HUES48 (cell line): ENCODE measurements at regions not wholly inside any gene's neighbourhood (a gene's known extent, or its start where the extent isn't known, plus 50 kb on each side); places are given as distances from the start of the nearest gene placed in this dataset.

Experiments
- H3K27ac ChIP-seq: one replicate; pipeline ENCODE4 v1.7.0; 2013; ENCODE audit warnings: low read depth, low read length, inconsistent platforms
- H3K27me3 ChIP-seq: 2 replicates; pipeline ENCODE4 v1.6.1; 2013; ENCODE audit warnings: mild to moderate bottlenecking, low read length; ENCODE audit not compliant: control insufficient read depth, insufficient read depth
- H3K36me3 ChIP-seq: 2 replicates; pipeline ENCODE4 v1.6.1; 2013; ENCODE audit warnings: low read length; ENCODE audit not compliant: control insufficient read depth, insufficient read depth
- H3K4me1 ChIP-seq: 2 replicates; pipeline ENCODE4 v1.6.1; 2013; ENCODE audit warnings: mild to moderate bottlenecking, low read length; ENCODE audit not compliant: control insufficient read depth, insufficient read depth
- H3K4me3 ChIP-seq: 2 replicates; pipeline ENCODE4 v1.5.1; 2013; ENCODE audit warnings: mild to moderate bottlenecking, low read depth, low read length
- H3K9ac ChIP-seq: 2 replicates; pipeline ENCODE4 v1.6.1; 2013; ENCODE audit warnings: mild to moderate bottlenecking, low read depth, low read length, moderate library complexity
- H3K9me3 ChIP-seq: 2 replicates; pipeline ENCODE4 v1.6.1; 2013; ENCODE audit warnings: low read length; ENCODE audit not compliant: control insufficient read depth, insufficient read depth

GRCh38 chr22:48192071-48192470 is 1429.6 kb downstream of the TBC1D22A start:
- peaks cover 4% of the 10 kb centered on the region; the same call in 1 of the 2 replicates for H3K4me1 ChIP-seq
- H3K9ac ChIP-seq = no peak overlapping the region
- H3K27me3 ChIP-seq = no peaks in the 10 kb centered on the region
- no peaks in the 10 kb centered on the region for H3K36me3 ChIP-seq
- H3K27ac ChIP-seq = no peak overlapping the region
- H3K4me3 ChIP-seq = no peak overlapping the region
- no peaks in the 10 kb centered on the region for H3K9me3 ChIP-seq

- no peaks in the 10 kb centered on the region for H3K36me3 ChIP-seq
- H3K9me3 ChIP-seq = no peaks in the 10 kb centered on the region
- H3K4me1 ChIP-seq = peaks cover 4% of the 10 kb centered on the region; the same call in 1 of the 2 replicates
Observed at GRCh38 chr22:48188231-48188721, 1425.8 kb downstream of the TBC1D22A start.

GRCh38 chr22:48187356-48187755 is 1424.9 kb downstream of the TBC1D22A start:
- Histone ChIP-seq H3K27ac (no peak overlapping the region), H3K9me3 (no peaks in the 10 kb centered on the region), H3K9ac (no peak overlapping the region)

More at GRCh38 chr22:48188231-48188721, 1425.8 kb downstream of the TBC1D22A start:
- no peak overlapping the region for H3K9ac ChIP-seq
- H3K27me3 ChIP-seq = no peaks in the 10 kb centered on the region
- H3K4me3 ChIP-seq = no peak overlapping the region
- no peak overlapping the region for H3K27ac ChIP-seq

GRCh38 chr22:48186146-48186790 is 1423.8 kb downstream of the TBC1D22A start:
- H3K9me3 ChIP-seq = no peaks in the 10 kb centered on the region
- no peak overlapping the region for H3K9ac ChIP-seq
- no peak overlapping the region for H3K4me3 ChIP-seq
- no peaks in the 10 kb centered on the region for H3K27me3 ChIP-seq
- peaks cover 4% of the 10 kb centered on the region; the same call in 1 of the 2 replicates for H3K4me1 ChIP-seq
- no peaks in the 10 kb centered on the region for H3K36me3 ChIP-seq
- no peak overlapping the region for H3K27ac ChIP-seq

More at GRCh38 chr22:48187356-48187755, 1424.9 kb downstream of the TBC1D22A start:
- Histone ChIP-seq H3K27me3 (no peaks in the 10 kb centered on the region), H3K36me3 (no peaks in the 10 kb centered on the region), H3K4me1 (peaks cover 4% of the 10 kb centered on the region; the same call in 1 of the 2 replicates), H3K4me3 (no peak overlapping the region)

- Histone ChIP-seq H3K27me3 (no peaks in the 10 kb centered on the region), H3K9me3 (no peaks in the 10 kb centered on the region), H3K27ac (no peak overlapping the region), H3K4me1 (peaks cover 4% of the 10 kb centered on the region; the same call in 1 of the 2 replicates), H3K36me3 (no peaks in the 10 kb centered on the region), H3K9ac (no peak overlapping the region), H3K4me3 (no peak overlapping the region)
Observed at GRCh38 chr22:48185071-48186055, 1422.9 kb downstream of the TBC1D22A start.

GRCh38 chr22:48182846-48183805 is 1420.7 kb downstream of the TBC1D22A start:
- H3K27me3 ChIP-seq = no peaks in the 10 kb centered on the region
- peaks cover 4% of the 10 kb centered on the region; the same call in 1 of the 2 replicates for H3K4me1 ChIP-seq
- no peaks in the 10 kb centered on the region for H3K36me3 ChIP-seq
- no peak overlapping the region for H3K4me3 ChIP-seq
- H3K27ac ChIP-seq = no peak overlapping the region
- no peak overlapping the region for H3K9ac ChIP-seq
- H3K9me3 ChIP-seq = no peaks in the 10 kb centered on the region

GRCh38 chr22:48182031-48182430 is 1419.6 kb downstream of the TBC1D22A start:
- no peaks in the 10 kb centered on the region for H3K4me1 ChIP-seq
- H3K9ac ChIP-seq = no peak overlapping the region
- no peak overlapping the region for H3K4me3 ChIP-seq
- no peaks in the 10 kb centered on the region for H3K9me3 ChIP-seq
- no peak overlapping the region for H3K27ac ChIP-seq
- H3K36me3 ChIP-seq = no peaks in the 10 kb centered on the region
- no peaks in the 10 kb centered on the region for H3K27me3 ChIP-seq

GRCh38 chr22:48181263-48181955 is 1419.0 kb downstream of the TBC1D22A start:
- no peaks in the 10 kb centered on the region for H3K4me1 ChIP-seq
- H3K9ac ChIP-seq = no peak overlapping the region
- no peak overlapping the region for H3K27ac ChIP-seq
- H3K27me3 ChIP-seq = no peaks in the 10 kb centered on the region
- no peak overlapping the region for H3K4me3 ChIP-seq
- no peaks in the 10 kb centered on the region for H3K9me3 ChIP-seq
- H3K36me3 ChIP-seq = no peaks in the 10 kb centered on the region

GRCh38 chr22:48180631-48181030 is 1418.2 kb downstream of the TBC1D22A start:
- Histone ChIP-seq H3K36me3 (no peaks in the 10 kb centered on the region), H3K27ac (no peak overlapping the region), H3K4me1 (no peaks in the 10 kb centered on the region), H3K9ac (no peak overlapping the region), H3K4me3 (no peak overlapping the region), H3K9me3 (no peaks in the 10 kb centered on the region), H3K27me3 (no peaks in the 10 kb centered on the region)
